ENCODE measurements at regions not wholly inside any gene's neighbourhood (a gene's known extent, or its start where the extent isn't known, plus 50 kb on each side); places are given as distances from the start of the nearest gene placed in this dataset.

- no peaks in the 10 kb centered on the region for H3K27me3 ChIP-seq
- H3K4me1 ChIP-seq: no peaks in the 10 kb centered on the region
- no peak overlapping the region for H3K27ac ChIP-seq
- no peaks in the 10 kb centered on the region for H3K36me3 ChIP-seq
- WGBS: 96% methylated on average over 4 of the region's 4 CpGs
- H3K4me3 ChIP-seq: no peak overlapping the region
- no peaks in the 10 kb centered on the region for H3K9me3 ChIP-seq
- TF ChIP-seq POLR2AphosphoS5 (IDR thresholded peaks at IDR 0.05) (no peak), POLR2A (IDR thresholded peaks at IDR 0.05) (no peak), EP300 (IDR thresholded peaks at IDR 0.05) (no peak), CTCF (IDR thresholded peaks at IDR 0.05) (no peak)
- DNase-seq (ENCODE audit: low spot score in 2 of 2): no peak
These were observed 151.0 kb upstream of the CDH11 start for GRCh38 chr16:65272699-65273414.

GRCh38 chr16:65271996-65272395, 150.1 kb upstream of the CDH11 start:
- Histone ChIP-seq H3K27ac (no peak overlapping the region), H3K9me3 (no peaks in the 10 kb centered on the region), H3K27me3 (no peaks in the 10 kb centered on the region), H3K4me3 (no peak overlapping the region), H3K36me3 (no peaks in the 10 kb centered on the region), H3K4me1 (no peaks in the 10 kb centered on the region)
- WGBS: 0% methylated on average over 1 of the region's 1 CpG
- DNase-seq (ENCODE audit: low spot score in 2 of 2): no peak
- TF ChIP-seq POLR2A (IDR thresholded peaks at IDR 0.05): no peak
- TF ChIP-seq CTCF (IDR thresholded peaks at IDR 0.05): no peak
- no peak for TF ChIP-seq EP300 (IDR thresholded peaks at IDR 0.05)
- no peak for TF ChIP-seq POLR2AphosphoS5 (IDR thresholded peaks at IDR 0.05)

- no peak overlapping the region for H3K4me3 ChIP-seq
- H3K4me1 ChIP-seq: no peaks in the 10 kb centered on the region
- H3K27ac ChIP-seq: no peak overlapping the region
- no peaks in the 10 kb centered on the region for H3K9me3 ChIP-seq
- no peak for DNase-seq (ENCODE audit: low spot score in 2 of 2)
- H3K36me3 ChIP-seq: no peaks in the 10 kb centered on the region
- WGBS: 71% methylated on average over 1 of the region's 1 CpG
- TF ChIP-seq POLR2A (IDR thresholded peaks at IDR 0.05) (no peak), POLR2AphosphoS5 (IDR thresholded peaks at IDR 0.05) (no peak), EP300 (IDR thresholded peaks at IDR 0.05) (no peak), CTCF (IDR thresholded peaks at IDR 0.05) (no peak)
- no peaks in the 10 kb centered on the region for H3K27me3 ChIP-seq
These were observed 146.5 kb upstream of the CDH11 start for GRCh38 chr16:65268331-65268730.

GRCh38 chr16:65263896-65264295, 142.0 kb upstream of the CDH11 start:
- Histone ChIP-seq H3K36me3 (no peaks in the 10 kb centered on the region), H3K4me3 (no peak overlapping the region), H3K9me3 (no peaks in the 10 kb centered on the region), H3K27ac (no peak overlapping the region), H3K27me3 (no peaks in the 10 kb centered on the region), H3K4me1 (no peaks in the 10 kb centered on the region)
- DNase-seq (ENCODE audit: low spot score in 2 of 2): no peak
- TF ChIP-seq POLR2A (IDR thresholded peaks at IDR 0.05) (no peak), CTCF (IDR thresholded peaks at IDR 0.05) (no peak), POLR2AphosphoS5 (IDR thresholded peaks at IDR 0.05) (no peak), EP300 (IDR thresholded peaks at IDR 0.05) (no peak)
- 97% methylated on average over 1 of the region's 1 CpG for WGBS

- no peaks in the 10 kb centered on the region for H3K36me3 ChIP-seq
- no peaks in the 10 kb centered on the region for H3K4me1 ChIP-seq
- H3K4me3 ChIP-seq: no peak overlapping the region
- no peaks in the 10 kb centered on the region for H3K27me3 ChIP-seq
- H3K9me3 ChIP-seq: no peaks in the 10 kb centered on the region
- H3K27ac ChIP-seq: no peak overlapping the region
- WGBS: 64% methylated on average over 1 of the region's 1 CpG
- TF ChIP-seq POLR2A (IDR thresholded peaks at IDR 0.05) (no peak), POLR2AphosphoS5 (IDR thresholded peaks at IDR 0.05) (no peak), EP300 (IDR thresholded peaks at IDR 0.05) (no peak), CTCF (IDR thresholded peaks at IDR 0.05) (no peak)
- DNase-seq (ENCODE audit: low spot score in 2 of 2): no peak
These were observed 138.9 kb upstream of the CDH11 start for GRCh38 chr16:65260746-65261145.

Measured in suprapubic skin (tissue), 4 donors.